Hematopoietic multipotent progenitor cell (in vitro differentiated cells): ENCODE measurements at regions not wholly inside any gene's neighbourhood (a gene's known extent, or its start where the extent isn't known, plus 50 kb on each side); places are given as distances from the start of the nearest gene placed in this dataset.

Experiments used
- DNase-seq, 3 donors: peaks; one replicate each; pipeline ENCODE4 v3.0.0-alpha.2; 2011 to 2015; ENCODE audit warnings: low read depth in 2 of 3, low spot score in 2 of 3

DNA sequence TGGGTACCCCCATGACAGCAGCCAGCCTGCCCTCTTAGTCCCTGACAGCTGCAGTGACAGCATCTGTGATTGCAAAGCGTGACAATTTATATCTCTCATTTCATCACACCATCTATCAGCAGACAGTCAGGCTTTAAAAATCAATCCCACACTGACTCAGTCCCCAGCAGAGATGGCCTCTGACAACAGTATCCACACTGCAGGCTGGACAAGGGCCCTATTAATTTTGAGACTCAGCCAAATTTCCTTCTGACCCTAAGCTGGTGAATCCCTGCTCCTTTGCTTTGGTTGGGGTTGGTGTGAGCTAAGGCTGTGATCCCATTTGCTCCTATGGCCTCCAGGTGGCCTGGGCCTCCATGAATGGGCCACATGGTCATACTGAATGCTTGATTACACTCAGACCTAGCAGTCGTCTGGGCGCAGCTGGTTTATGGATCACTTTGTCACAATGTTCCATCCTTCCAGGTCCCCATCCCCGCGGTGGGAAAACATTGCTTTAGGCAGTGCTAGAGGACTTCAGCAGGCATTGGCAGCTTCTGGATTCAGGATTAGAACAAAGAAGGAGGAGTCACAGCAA, 68.2 kb upstream of the B3GAT1 start:
- no peak for DNase-seq

DNA sequence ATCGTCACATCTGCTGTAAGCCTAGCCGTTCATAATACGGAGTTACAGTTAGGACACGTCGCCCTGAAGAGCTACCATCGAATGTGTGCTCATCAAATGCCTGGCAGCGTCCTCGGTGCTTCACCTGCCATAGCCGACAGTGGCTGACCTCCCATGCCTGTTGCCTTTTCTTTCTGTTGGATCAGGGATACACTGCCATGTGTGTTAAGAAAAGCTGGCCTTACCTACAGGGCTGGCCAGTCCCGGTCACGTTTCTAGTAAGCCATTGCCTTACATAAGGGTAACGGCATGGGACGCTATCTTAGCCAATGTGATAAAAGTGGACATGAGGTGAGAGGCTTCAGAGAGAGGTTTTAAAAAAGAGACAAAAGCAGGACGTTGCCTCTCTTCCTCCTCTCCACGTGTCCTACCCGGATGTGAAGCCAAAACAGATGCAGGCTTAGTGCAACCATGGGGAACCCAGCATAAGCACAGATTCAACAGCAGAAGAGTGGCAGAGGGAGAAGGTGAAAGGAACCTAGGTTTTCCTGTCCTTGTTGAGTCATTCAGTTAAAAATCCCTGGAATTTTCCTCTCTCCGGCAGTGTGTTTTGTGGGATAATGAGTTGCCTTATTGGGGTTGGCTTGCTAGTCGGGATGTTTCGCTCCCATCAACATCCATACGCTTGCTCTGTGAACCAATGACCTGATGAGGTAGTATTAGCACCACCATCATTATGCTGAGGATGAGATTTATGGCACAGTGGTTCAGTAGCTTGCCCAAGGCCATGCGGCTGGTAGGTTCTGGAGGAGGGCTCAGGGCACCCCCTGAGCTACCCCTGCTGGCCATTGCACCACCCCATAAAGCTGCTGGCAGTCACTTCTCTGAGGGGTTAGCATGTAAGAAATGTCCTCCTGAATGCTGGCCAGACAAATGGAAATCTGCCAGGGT, 67.4 kb upstream of the B3GAT1 start:
- no peak for DNase-seq

GRCh38 chr11:134478611-134479010, 66.6 kb upstream of the B3GAT1 start:
- no peak for DNase-seq

DNA sequence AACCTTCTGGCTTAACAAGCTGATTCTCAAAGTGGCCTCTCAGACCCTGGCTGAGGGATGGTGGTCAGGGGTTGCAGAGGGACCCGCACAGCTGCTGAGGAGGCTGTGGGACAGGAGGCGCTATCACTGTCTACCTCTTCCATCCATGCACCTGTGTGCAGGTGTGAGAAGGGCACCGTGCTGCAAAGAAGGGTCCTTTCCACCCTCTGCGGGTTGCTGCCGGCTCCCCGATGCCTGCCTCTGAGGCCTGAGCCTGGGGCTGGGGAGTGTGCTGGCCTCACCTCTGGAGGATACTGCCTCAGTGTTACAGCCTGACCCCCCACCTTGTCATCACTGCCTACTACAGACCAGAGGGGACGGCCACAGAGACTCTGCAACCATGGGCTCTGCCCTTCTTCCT, 66.1 kb upstream of the B3GAT1 start:
- no peak for DNase-seq

- no peak for DNase-seq
These were observed 65.4 kb upstream of the B3GAT1 start for GRCh38 chr11:134477486-134477885.

DNA sequence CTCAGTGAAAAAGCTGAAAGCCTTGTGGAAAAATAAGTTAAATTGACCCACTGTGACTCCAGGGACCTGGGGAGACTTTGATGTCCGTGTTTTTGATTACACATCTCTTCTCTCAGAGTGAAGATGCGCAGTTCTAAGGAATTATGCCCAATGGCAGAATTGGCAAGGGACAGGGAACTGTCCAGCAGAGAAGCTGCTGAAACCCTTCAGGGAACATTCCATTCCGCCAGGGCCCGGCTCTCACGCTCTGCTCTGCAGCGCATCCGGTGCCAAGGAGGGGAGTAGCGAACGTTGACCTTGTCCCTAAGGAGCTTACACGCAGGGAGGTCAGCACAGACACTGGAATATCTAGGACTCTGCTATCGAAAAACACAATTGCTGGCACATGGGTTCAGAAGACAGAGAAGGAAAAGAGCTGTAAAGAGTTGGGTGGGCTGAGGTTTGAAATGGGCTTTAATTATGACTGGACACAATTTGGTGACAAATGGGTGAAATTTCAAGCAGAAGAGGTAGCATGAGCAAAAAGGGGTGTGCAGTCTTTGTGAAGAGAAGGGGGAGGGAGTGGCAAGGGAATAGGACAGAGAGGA, 64.5 kb upstream of the B3GAT1 start:
- peak in 1 of 3 donors; percentile 18 for DNase-seq

- DNase-seq: no peak
These were observed 63.9 kb upstream of the B3GAT1 start for GRCh38 chr11:134475951-134476350.

DNA sequence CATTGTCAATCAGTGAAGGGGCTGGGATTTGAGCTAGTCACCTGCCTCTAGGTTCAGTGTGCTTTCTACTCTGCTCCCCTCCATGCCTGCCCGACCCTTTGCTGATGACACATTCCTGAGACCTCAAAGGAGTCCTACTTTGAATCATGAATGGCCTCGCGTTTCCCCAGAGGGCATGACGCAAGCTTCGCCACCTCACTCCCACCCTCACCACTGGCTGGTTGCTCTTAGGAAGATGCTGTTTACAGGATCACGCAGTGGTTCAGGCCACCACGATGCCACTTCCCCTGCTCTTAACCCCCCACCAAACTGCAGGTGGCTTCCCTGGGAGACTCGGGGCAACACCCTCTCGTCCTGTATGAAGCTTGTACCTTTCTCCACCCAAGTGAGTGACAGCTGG, 62.9 kb upstream of the B3GAT1 start:
- no peak for DNase-seq

DNA sequence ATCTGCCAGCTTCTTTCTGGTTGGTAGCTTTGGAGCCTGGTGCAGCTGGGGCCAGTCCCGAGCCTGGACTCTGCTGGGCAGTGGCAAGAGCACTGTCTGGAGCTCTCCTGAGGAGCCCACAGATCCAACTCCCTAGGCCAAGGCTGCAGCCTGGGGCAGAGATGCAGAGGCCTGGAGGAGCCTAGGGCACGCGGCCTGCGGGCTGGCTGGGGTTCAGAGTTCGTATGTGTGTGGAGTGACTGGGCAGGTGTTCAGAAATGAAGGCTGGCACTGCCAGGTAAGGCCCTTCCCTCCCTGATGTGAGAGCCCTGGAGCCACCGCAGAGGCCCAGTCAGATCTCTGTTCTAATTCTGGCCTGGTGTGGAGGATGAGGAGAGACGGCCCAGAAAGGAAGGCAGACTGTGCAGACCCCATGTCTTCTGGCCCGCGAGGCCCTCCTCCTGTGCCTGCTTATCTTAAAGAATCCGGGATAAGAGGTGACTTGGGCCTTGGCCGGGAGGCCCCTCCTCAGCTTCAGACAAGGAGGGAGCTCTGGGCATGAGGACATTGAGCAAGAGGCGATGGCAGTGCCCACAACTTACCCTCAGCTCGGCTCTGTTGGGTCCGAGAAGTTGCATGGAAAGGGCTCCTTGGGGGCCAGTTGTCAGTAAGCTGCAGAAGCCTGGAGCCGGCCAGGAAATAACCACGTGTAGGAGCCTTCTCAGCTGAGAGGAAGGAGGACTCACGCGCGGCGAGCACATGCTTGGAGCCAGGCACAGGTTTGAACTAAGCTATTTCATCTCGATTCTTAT, 62.2 kb upstream of the B3GAT1 start:
- DNase-seq: no peak

DNA sequence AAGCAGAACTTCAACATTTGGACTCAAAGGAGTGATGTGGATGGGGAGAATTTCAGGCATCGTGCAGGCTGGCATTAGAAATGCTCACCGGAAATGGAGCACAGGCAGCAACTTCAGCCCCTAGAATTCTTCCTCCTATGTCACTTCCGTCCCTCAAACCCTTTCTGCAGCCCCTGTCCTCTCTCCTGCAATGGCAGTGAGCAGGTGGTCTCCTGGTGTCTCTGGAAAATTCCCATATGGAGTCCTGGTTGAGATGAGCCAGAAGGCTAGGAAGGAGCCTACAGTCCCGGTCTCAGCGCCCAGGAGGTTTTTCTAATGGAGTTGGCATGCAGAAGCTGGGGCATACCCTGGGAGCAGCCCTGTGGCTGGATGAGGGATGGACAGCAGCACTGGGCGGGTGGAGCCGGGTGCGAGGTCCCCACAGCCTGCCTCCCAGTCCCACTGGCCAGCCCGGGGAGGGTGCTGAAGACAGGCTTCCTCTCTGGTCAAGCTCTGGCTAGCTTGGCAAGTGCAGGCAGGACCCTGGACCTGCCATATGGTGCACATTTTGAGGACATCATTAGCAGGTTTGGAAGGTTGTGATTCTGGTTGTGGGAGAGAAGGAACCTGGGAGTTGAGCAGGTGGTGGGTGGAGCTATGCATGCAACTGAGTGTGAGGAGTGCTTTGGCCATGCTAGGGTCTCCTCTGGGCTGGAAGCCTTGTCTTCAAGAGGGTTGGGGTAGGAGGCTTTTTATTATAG, 59.8 kb upstream of the B3GAT1 start:
- no peak for DNase-seq

DNA sequence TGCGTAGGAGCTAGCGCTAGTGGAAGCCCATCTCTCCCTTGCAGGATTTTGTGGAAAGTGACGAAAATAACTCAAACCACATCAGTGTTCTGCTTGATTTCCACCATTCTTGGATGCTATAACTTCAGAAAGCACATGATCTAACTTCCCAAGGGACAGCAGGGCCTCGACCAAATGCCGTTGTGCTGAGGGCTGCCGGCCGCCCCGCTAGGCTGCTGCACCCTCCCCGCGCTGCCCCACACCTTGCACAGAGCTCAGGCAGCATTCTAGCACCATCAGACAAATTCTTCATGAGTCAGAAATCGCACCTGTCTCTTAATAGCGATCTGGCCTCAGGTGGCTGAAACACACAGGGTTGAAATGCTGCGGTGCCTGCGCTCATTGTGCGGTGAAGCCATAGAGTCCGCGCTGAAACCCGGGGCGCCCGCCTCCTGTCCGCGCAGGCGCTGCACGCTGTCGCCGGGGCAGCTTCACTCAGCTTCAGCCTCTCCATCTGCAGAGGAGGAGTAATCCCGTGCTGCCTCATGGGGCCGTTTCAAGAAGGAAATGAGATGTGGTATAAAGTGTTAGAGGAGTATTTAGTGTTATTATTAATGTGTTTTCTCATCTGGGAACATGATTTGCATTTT, 59.2 kb upstream of the B3GAT1 start:
- DNase-seq: no peak

- no peak for DNase-seq
These were observed 58.2 kb upstream of the B3GAT1 start for GRCh38 chr11:134470238-134470637.

GRCh38 chr11:134469627-134470026, 57.6 kb upstream of the B3GAT1 start:
- DNase-seq: peak in 1 of 3 donors; percentile 2

GRCh38 chr11:134468796-134469195, 56.8 kb upstream of the B3GAT1 start:
- DNase-seq: no peak

GRCh38 chr11:134468081-134468668, 56.1 kb upstream of the B3GAT1 start:
- no peak for DNase-seq

- no peak for DNase-seq
These were observed 54.8 kb upstream of the B3GAT1 start for GRCh38 chr11:134466610-134467567.

- DNase-seq: no peak
These were observed 54.1 kb upstream of the B3GAT1 start for GRCh38 chr11:134466156-134466555.

GRCh38 chr11:134464981-134465730, 53.1 kb upstream of the B3GAT1 start:
- no peak for DNase-seq
